Middle frontal gyrus (tissue), 1 donor: ENCODE measurements at regions not wholly inside any gene's neighbourhood (a gene's known extent, or its start where the extent isn't known, plus 50 kb on each side); places are given as distances from the start of the nearest gene placed in this dataset.

Source experiments
- DNase-seq: peaks from one replicate; pipeline ENCODE4 v3.0.0-alpha.2; 2015; ENCODE audit warnings: low spot score; ENCODE audit errors: extremely low spot score

GRCh38 chr9:88326936-88327335 lies 61.3 kb upstream of the SPIN1 start:
- DNase-seq: no peak

GRCh38 chr9:88326015-88326414 lies 62.2 kb upstream of the SPIN1 start:
- no peak for DNase-seq

GRCh38 chr9:88322906-88323566 lies 65.2 kb upstream of the SPIN1 start:
- DNase-seq: no peak

- DNase-seq: no peak
Observed at GRCh38 chr9:88321764-88322163, 66.5 kb upstream of the SPIN1 start.

GRCh38 chr9:88320748-88321415 lies 67.4 kb upstream of the SPIN1 start:
- no peak for DNase-seq

- DNase-seq: no peak
Observed at GRCh38 chr9:88319936-88320747, 68.1 kb upstream of the SPIN1 start.

GRCh38 chr9:88313364-88314220 lies 74.7 kb upstream of the SPIN1 start:
- no peak for DNase-seq

GRCh38 chr9:88312517-88313103 lies 75.6 kb upstream of the SPIN1 start:
- DNase-seq: no peak

- no peak for DNase-seq
Observed at GRCh38 chr9:88312045-88312444, 76.2 kb upstream of the SPIN1 start.

GRCh38 chr9:88310310-88310980 lies 77.8 kb upstream of the SPIN1 start:
- DNase-seq: no peak

GRCh38 chr9:88308831-88309560 lies 79.2 kb upstream of the SPIN1 start:
- no peak for DNase-seq

GRCh38 chr9:88307136-88307535 lies 81.1 kb upstream of the SPIN1 start:
- DNase-seq: no peak

GRCh38 chr9:88303721-88304451 lies 84.4 kb upstream of the SPIN1 start:
- peak; percentile 5 for DNase-seq

GRCh38 chr9:88302579-88303324 lies 85.5 kb upstream of the SPIN1 start:
- no peak for DNase-seq

- DNase-seq: no peak
Observed at GRCh38 chr9:88300556-88300955, 87.7 kb upstream of the SPIN1 start.

GRCh38 chr9:88291856-88292255 lies 96.4 kb upstream of the SPIN1 start:
- no peak for DNase-seq

- DNase-seq: no peak
Observed at GRCh38 chr9:88291056-88291455, 97.2 kb upstream of the SPIN1 start.

GRCh38 chr9:88289532-88289931 lies 98.7 kb upstream of the SPIN1 start:
- no peak for DNase-seq
